Skin of body (tissue), 1 donor: ENCODE measurements at regions not wholly inside any gene's neighbourhood (a gene's known extent, or its start where the extent isn't known, plus 50 kb on each side); places are given as distances from the start of the nearest gene placed in this dataset.

Source experiments
- DNase-seq: peaks from one replicate; lab custom pipeline; 2025; lab: John Stamatoyannopoulos, UW

GRCh38 chr15:63454503-63455211 is 49.7 kb upstream of the USP3 start:
- no peak for DNase-seq
